GM21619 (cell line): ENCODE measurements at regions not wholly inside any gene's neighbourhood (a gene's known extent, or its start where the extent isn't known, plus 50 kb on each side); places are given as distances from the start of the nearest gene placed in this dataset.
"Not testable (repeated sequence)": the region's sequence is repeated elsewhere in the genome, so short reads cannot be mapped to it uniquely, and the experiment has no call there.

Experiments
- ATAC-seq: cut with Tn5 transposase; IDR thresholded peaks from one replicate; pipeline ENCODE4 v1.9.1; 2021; ENCODE audit not compliant: unreplicated experiment

GRCh38 chr18:41071826-41072225, 883.2 kb upstream of the PIK3C3 start:
- no peak for ATAC-seq

GRCh38 chr18:41069167-41069566, 885.9 kb upstream of the PIK3C3 start:
- ATAC-seq, result no peak

GRCh38 chr18:41064916-41065315, 890.1 kb upstream of the PIK3C3 start:
- ATAC-seq, result no peak

- no peak for ATAC-seq
Measured at GRCh38 chr18:41060967-41061366, 894.1 kb upstream of the PIK3C3 start.

GRCh38 chr18:41059126-41059415, 896.0 kb upstream of the PIK3C3 start:
- no peak for ATAC-seq

- no peak for ATAC-seq
Measured at GRCh38 chr18:41058351-41059125, 896.5 kb upstream of the PIK3C3 start.

GRCh38 chr18:41052625-41053024, 902.4 kb upstream of the PIK3C3 start:
- ATAC-seq, result no peak

GRCh38 chr18:41046250-41046649, 908.8 kb upstream of the PIK3C3 start:
- not testable (repeated sequence) for ATAC-seq

GRCh38 chr18:41043876-41044275, 911.2 kb upstream of the PIK3C3 start:
- no peak for ATAC-seq

- no peak for ATAC-seq
Measured at GRCh38 chr18:41042866-41043265, 912.2 kb upstream of the PIK3C3 start.

- no peak for ATAC-seq
Measured at GRCh38 chr18:41038071-41038470, 917.0 kb upstream of the PIK3C3 start.

GRCh38 chr18:41036346-41036745, 918.7 kb upstream of the PIK3C3 start:
- no peak for ATAC-seq

- no peak for ATAC-seq
Measured at GRCh38 chr18:41034413-41034812, 920.6 kb upstream of the PIK3C3 start.

GRCh38 chr18:41025666-41026065, 929.4 kb upstream of the PIK3C3 start:
- no peak for ATAC-seq

- ATAC-seq, result no peak
Measured at GRCh38 chr18:41024792-41025191, 930.2 kb upstream of the PIK3C3 start.

GRCh38 chr18:41022484-41022883, 932.5 kb upstream of the PIK3C3 start:
- ATAC-seq, result no peak

GRCh38 chr18:41021089-41021488, 933.9 kb upstream of the PIK3C3 start:
- ATAC-seq, result no peak

GRCh38 chr18:41012194-41012593, 942.8 kb upstream of the PIK3C3 start:
- ATAC-seq, result no peak

- ATAC-seq, result no peak
Measured at GRCh38 chr18:41009926-41010325, 945.1 kb upstream of the PIK3C3 start.

GRCh38 chr18:41004324-41004723, 950.7 kb upstream of the PIK3C3 start:
- no peak for ATAC-seq

GRCh38 chr18:40995529-40995928, 959.5 kb upstream of the PIK3C3 start:
- no peak for ATAC-seq

- ATAC-seq, result no peak
Measured at GRCh38 chr18:40993363-40993762, 961.7 kb upstream of the PIK3C3 start.

- ATAC-seq, result no peak
Measured at GRCh38 chr18:40987581-40987980, 967.5 kb upstream of the PIK3C3 start.
